ENCODE measurements at regions not wholly inside any gene's neighbourhood (a gene's known extent, or its start where the extent isn't known, plus 50 kb on each side); places are given as distances from the start of the nearest gene placed in this dataset.

DNA sequence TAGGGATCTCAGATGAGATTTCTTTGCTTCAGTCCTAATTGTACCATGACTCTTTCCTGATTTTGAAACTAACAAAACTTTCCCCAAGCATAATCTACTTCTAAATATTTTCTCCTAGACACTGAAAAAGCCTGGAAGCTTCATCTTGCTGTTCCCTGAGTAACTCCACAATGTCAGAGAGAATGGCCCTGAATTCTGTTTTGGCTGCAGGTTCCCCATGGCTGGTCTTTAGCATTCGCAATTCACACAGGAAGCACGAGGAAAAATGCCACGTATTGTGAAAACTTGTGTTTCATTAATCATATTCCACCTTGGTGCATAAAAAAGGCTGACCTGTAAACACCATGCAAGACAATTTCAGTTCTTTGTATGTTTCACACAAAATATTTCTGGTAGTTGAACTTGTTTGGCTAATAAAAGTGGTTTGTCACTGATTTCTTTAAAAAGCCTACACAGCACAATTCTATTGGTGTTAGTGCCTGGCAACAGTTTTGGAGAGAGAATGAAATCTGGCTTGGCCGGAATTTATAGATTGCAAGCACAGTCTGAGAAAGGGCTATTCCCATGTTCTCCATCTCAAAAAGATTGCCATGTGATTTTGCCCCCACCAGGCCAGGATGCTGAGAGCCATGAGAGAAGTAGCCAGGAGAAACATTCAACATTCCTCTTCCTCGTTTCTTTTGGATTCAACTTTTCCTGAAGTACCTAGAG is 367.1 kb downstream of the NDFIP2 start:
- TF ChIP-seq POLR2AphosphoS5 (IDR thresholded peaks at IDR 0.05), result no peak
- TF ChIP-seq POLR2A (IDR thresholded peaks at IDR 0.05), result no peak

Data from prostate gland (tissue), 1 donor.